Fibroblast of the aortic adventitia (primary cell): ENCODE measurements at regions not wholly inside any gene's neighbourhood (a gene's known extent, or its start where the extent isn't known, plus 50 kb on each side); places are given as distances from the start of the nearest gene placed in this dataset.
A peak's percentile ranks its signal among the peaks of the same experiment; 100 is the strongest.

Source experiments
- DNase-seq: peaks from one replicate; pipeline ENCODE4 v3.0.0-alpha.2; 2010; ENCODE audit warnings: low read depth
- H3K4me3 ChIP-seq: 2 replicates; pipeline ENCODE4 v1.5.1; 2011; ENCODE audit warnings: low read depth, mild to moderate bottlenecking, control low read depth, low read length, moderate library complexity
- CTCF ChIP-seq: IDR thresholded peaks from 2 replicates; pipeline ENCODE4 v1.5.1; 2011; ENCODE audit warnings: mild to moderate bottlenecking, low read length, control low read depth, inconsistent platforms; ENCODE audit not compliant: insufficient read depth

- no peak for TF ChIP-seq CTCF
- DNase-seq: peak; percentile 2
- H3K4me3 ChIP-seq: no peak overlapping the region
Observed at GRCh38 chr5:4520559-4520958, 619.6 kb upstream of the ADAMTS16 start.

- TF ChIP-seq CTCF: no peak
- DNase-seq: no peak
- no peak overlapping the region for H3K4me3 ChIP-seq
Observed at GRCh38 chr5:4523038-4523437, 617.1 kb upstream of the ADAMTS16 start.

GRCh38 chr5:4531756-4532704, 608.1 kb upstream of the ADAMTS16 start:
- no peak for TF ChIP-seq CTCF
- no peak for DNase-seq
- no peak overlapping the region for H3K4me3 ChIP-seq

- DNase-seq: no peak
- H3K4me3 ChIP-seq: no peak overlapping the region
- no peak for TF ChIP-seq CTCF
Observed at GRCh38 chr5:4532705-4533080, 607.4 kb upstream of the ADAMTS16 start.

GRCh38 chr5:4533457-4534105, 606.5 kb upstream of the ADAMTS16 start:
- TF ChIP-seq CTCF: no peak
- peak; percentile 42 for DNase-seq
- no peak overlapping the region for H3K4me3 ChIP-seq

GRCh38 chr5:4537489-4537888, 602.6 kb upstream of the ADAMTS16 start:
- no peak for TF ChIP-seq CTCF
- H3K4me3 ChIP-seq: no peak overlapping the region
- DNase-seq: no peak
